GM19452 (cell line): ENCODE measurements at regions not wholly inside any gene's neighbourhood (a gene's known extent, or its start where the extent isn't known, plus 50 kb on each side); places are given as distances from the start of the nearest gene placed in this dataset.
"Not testable (repeated sequence)": the region's sequence is repeated elsewhere in the genome, so short reads cannot be mapped to it uniquely, and the experiment has no call there.

Experiments
- ATAC-seq: cut with Tn5 transposase; IDR thresholded peaks from one replicate; pipeline ENCODE4 v1.9.1; 2021; ENCODE audit not compliant: unreplicated experiment

DNA sequence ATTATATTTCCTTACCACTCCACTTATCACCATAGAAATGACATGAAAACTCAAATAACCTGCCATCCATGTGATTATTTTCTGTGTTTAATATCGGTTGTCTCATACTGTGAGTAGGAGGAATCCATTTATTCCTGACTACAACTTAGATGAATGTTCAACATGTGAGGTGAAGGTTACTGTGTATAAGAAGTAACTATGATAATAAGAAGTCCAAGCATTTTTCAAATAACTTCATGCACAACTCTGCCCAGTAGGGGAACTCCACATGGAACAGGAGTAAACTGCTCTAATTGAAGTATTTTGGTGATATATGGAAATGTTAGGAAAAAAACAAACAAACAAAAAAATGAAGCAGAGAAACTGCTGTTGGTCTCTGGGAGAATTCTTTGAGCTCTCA is 447.5 kb upstream of the GRIN3A start:
- ATAC-seq = no peak

DNA sequence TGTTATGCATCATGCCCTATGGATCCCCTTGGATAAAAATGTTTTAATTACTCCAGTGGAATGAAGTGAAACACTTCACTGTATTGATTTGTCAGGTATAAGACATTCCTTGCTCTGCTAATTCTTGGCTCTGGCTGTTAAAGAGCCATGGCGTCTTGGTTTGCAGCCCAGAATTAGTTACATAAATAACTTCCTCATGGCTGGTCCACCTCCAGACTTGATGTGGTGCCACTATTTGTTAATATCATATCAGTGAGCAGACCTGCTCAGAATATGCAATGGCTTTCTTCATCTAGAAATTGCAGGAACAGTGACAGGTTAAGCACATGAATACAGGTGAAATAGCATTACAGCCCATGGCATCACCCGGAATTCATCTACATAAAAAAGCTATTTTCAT is 446.9 kb upstream of the GRIN3A start:
- ATAC-seq = no peak

DNA sequence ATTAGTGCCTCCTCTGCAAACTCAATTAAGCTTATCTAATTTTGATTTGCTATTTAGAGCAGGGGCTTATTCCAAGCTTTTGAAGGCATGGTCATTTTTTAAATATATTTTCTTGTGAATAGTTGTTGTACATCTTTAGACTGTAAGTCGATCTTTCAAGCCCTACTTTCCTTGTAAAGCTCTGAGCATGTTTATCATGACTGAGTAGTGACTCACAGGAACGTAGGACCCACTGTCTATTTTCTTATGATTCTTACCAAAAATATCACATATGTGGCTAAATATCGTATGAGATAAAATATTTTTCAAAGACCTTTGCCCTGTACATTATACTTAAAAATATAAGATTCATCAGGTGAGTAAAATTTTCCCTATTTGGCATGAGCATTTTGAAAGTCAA is 440.4 kb upstream of the GRIN3A start:
- no peak for ATAC-seq

DNA sequence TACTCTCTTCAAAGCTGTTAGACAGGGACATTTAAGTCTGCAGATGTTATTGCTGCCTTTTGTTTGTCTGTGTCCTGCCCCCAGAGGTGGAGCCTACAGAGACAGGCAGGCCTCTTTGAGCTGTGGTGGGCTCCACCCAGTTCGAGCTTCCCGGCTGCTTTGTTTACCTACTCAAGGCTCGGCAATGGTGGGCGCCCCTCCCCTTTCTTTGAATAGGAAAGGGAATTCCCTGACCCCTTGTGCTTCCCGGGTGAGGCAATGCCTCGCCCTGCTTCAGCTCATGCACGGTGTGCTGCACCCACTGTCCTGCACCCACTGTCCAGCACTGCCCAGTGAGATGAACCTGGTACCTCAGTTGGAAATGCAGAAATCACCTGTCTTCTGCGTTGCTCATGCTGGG is 435.8 kb upstream of the GRIN3A start:
- not testable (repeated sequence) for ATAC-seq

DNA sequence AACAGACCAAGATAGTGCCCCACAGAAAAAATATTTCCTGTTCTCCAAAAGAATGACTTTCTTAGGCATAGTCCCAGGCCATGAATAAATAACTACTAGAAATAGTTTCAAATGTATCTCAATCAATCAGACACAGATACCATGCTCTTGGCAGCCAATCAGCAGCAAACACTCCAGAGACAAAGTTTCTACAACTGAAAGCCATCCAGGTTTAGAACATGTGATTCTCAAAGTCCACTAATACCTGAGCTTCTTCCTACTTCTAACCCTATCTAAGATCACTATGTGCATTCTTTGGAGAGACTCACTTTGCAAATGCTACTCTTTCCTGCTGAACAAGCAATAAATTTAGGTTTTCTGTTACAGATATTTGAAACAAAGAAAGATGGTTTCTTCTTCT is 425.8 kb upstream of the GRIN3A start:
- ATAC-seq = no peak

DNA sequence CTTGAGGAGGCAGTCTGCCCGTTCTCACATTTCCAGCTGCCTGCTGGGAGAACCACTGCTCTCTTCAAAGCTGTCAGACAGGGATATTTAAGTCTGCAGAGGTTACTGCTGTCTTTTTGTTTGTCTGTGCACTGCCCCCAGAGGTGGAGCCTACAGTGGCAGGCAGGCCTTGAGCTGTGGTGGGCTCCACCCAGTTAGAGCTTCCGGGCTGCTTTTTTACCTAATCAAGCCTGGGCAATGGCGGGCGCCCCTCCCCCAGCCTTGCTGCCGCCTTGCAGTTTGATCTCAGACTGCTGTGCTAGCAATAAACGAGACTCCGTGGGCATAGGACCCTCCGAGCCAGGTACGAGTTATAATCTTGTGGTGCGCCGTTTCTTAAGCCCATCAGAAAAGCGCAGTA is 414.6 kb upstream of the GRIN3A start:
- ATAC-seq = not testable (repeated sequence)

DNA sequence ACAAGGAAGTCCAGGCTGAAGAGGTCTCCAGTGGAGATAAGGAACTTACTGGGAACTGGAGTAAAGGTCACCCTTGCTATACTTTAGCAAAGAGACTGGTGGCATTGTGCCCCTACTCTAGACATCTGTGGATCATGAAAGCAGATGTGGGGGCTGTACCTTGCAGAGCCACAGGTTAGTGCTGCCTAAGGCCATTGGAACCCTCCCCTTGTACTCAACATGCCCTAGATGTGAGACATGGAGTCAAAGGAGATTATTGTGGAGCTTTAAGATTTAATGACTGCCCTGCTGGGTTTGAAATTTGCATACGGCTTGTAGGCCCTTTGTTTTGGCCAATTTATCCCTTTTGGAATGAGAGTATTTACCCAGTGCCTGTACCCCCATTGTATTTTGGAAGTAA is 397.3 kb upstream of the GRIN3A start:
- no peak for ATAC-seq

DNA sequence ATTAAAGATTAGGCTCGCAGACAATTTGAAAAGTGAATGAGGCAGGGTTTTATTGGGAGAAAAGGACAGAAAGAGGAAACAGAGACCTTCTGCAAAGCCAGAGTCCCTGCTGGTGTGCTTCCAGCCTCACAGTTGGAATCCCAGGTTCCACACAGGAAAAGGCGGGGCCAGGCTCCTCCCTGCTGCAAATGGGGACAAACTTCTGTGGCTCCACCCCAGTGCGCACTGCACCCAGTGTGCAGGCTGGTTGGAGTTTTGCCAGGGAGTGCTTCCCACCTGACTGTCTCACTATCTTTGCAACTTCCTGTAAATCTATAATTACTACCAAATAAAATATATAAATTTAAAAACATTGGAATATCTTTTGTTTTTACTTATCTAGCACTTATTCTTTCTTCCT is 386.0 kb upstream of the GRIN3A start:
- ATAC-seq = no peak

DNA sequence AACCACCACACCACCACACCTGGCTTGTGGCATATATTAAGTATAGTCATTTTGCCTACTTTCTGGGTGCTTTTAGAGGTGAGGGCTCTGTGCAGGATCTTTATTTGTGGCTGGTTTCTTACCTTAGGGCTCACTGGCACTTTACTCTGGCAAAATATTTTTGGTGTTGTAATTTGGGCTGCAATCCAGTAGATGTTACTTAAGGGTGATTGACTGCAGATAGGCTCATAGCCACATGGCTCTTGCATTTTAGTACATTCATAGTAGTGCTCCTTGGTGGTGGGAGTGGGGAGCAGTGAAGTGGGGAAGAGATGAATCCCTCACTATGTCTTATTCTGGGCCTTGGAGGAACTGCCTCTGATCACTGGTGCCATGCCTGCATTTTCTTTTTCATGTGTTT is 376.1 kb upstream of the GRIN3A start:
- ATAC-seq = no peak

DNA sequence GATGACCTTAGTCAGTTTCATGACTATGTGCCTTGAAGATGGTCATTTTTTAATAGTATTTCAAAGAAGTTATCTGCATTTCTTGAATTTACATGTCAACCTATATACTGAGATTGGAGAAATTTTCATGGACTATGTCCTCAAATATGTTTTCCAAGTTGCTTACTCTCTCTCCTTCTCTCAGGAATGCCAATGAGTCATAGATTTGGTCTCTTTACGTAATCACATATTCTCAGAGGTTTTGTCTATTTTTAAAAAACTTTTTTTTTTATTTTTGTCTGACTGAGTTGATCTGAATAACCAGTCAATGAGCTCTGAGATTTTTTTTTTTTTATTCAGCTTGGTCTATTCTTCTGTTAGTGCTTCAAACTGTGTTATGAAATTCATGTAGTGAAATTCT is 374.7 kb upstream of the GRIN3A start:
- ATAC-seq = no peak

DNA sequence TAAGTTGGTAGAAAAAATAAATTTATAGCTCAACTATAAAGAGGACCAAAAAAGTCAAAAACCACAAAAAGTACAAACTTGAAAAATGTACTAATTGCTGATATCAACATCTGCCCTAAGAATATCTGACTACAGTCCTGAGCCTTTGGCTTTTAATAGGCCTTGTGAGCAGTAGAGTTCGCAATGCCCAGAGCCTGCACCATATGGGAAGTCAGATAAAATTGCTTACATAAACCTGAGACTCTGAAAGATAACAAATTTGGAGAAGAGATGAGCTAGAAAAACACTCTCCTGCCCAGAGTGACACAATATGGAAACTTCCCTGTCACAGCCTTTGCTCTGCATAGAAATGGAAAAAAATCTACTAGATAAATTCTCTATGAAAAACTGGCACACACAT is 368.0 kb upstream of the GRIN3A start:
- ATAC-seq = no peak

DNA sequence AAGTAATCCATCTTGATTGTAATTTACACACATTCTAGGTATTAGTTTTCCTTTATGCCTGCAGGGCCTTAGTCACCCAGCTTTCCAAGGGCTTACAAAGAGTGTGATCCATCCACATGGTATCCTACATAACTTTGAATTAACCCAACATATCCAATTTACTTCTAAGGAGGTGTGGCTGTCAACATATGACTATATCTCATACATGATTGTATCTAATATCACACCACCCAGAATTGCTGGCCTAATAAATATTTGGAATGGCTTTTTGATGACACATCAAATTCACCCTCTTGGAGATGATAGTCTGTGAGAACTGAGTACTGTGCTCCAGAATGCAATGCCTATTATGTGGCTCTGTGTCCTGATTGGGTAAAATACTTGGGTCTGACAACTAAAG is 363.3 kb upstream of the GRIN3A start:
- no peak for ATAC-seq

DNA sequence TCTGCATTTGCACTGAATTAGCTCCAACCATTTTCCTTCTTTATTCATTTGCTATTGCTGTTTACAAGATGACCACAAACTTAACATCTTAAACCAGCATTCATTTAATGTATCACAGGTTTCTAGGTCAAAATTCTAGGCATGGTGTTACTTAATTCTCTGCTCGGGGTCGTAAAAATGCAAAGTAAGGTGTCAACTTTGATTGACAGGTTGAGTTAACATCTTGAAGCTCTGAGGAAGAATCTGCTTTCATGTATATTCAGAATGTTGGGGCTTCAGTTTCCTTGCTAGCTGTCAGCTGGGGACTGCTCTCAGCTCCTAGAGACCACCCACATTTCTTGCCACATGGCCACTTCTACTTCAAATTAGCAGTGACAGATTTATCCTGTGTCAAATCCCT is 348.7 kb upstream of the GRIN3A start:
- no peak for ATAC-seq

DNA sequence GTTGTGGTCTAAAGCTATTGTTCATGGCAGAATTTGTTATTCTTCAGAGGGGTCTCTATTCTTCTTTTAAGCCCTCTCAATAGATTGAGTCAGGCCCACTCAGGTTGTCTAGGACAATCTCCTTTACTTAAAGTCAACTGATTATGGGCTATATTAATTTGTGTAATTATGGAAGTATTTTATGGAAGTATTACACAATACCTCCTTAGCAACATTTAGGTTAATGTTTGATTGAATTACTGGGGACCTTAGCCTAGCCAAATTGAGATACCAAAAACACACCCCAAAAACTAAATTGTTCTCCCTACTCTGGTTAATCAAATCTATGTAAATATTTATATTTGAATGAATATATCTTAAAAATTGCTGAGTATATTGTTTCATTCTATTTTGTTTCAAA is 347.1 kb upstream of the GRIN3A start:
- no peak for ATAC-seq

DNA sequence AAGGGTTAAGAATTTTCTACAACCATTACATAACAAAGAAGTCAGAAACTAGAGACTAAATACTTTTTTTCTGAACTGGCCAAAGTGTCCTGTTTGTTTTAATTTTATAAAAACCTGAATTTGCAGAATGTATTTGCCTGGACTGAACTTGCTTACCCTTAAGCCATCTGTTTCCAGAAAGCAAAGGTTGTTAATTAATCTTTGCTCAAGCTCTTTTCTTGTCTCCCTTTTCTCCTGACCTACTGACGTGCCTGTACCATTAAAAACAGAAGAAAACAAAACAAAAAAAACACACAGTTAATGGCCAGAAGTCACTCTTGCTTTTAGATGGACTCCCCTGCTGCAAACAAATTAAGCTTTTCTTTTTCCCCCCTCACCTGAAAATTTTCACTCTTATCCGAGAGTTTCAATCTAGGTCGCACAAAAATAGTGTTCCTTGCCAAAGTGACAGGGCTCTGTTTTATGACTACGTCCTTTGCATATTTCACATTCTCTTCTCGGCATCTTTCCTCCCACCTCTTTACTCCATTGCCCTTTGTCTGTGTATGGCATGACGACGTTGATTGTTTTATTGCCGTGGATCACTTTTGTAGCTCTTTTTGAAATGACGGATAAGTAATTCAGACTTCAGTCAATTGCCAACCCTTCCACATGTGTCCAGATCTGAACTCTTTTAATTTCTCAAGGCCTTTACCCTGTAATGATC is 333.8 kb upstream of the GRIN3A start:
- no peak for ATAC-seq

DNA sequence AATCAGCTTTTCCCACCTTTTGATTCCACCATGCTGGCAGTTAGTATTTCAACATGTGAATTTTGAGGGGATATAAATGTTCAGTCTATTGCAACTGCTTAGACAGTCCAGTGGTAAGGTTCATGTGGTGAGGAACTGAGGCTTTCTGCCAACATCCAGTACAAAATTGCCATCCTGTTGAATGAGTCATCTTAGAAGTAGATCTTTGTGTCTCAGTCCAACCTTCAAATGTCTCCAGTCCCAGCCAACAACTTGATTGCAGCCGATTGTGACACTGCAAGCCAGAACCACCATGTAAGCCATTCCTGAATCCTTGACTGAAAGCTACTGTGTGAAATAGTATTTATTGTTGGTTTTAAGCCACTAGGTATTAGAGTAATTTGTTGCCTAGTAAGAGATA is 331.5 kb upstream of the GRIN3A start:
- no peak for ATAC-seq

DNA sequence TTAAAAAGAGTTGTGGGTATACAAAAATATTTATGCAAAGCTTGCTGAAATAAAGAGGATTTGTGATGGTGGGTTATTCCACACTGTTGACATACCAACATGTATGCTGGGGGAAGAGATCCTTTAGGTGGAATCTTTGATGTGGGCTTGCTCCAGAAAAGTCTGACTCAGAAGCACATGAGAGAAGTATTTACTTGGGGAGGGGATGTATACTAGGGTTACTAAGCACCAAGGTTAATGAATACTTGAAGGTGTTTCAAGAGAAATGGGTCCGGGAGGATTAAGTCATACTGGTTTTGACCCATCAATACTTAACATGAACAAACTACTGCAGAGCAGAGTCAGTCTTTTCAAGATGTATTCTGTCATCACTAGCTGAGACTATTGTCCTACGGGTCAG is 316.4 kb upstream of the GRIN3A start:
- ATAC-seq = no peak

DNA sequence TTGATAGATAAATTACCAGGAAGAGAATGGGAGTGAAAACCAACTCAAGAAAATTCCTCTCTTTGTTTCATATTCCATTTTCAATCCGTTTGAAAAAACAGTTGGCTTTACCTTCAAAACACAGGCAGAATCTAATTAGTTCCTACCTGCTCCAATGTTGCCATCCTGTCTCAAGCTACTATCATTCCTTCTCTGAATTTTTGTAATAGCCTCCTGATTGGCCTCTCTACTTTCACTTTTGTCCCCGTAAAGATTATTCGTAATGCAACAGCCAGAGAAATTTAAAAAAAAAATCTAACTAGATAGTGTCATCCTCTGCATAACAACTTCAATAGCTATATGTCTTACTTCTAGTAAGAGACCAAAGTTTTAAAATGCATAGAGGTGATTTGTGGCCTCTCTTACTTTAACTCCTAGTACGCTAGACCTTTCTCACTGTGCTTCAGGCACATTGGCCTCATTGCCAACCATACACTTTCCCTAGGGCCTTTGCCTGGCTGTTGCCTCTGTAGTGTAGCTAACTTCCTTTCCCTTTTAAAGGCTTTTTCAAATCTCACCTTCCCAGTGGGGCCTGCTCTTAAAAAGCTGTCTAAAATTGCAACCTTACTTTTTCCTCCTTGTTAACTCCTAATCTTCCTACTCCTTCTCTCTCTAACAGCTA is 311.3 kb upstream of the GRIN3A start:
- ATAC-seq = no peak

DNA sequence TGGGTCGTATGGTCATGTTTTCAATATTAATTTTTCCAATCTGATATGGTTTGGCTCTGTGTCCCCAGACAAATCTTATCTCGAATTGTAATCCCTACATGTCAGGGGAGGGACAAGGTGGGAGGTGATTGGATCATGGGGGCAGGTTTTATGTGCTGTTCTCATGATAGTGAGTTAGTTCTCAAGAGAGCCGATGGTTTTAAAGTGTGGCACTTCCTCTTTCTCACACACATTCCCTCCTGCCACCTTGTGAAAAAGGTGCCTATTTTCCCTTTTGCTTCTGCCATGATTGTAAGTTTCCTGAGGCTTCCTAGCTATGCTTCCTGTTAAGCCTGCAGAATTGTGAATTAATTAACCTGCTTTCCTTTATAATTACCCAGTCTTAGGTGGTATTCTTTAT is 309.1 kb upstream of the GRIN3A start:
- no peak for ATAC-seq

DNA sequence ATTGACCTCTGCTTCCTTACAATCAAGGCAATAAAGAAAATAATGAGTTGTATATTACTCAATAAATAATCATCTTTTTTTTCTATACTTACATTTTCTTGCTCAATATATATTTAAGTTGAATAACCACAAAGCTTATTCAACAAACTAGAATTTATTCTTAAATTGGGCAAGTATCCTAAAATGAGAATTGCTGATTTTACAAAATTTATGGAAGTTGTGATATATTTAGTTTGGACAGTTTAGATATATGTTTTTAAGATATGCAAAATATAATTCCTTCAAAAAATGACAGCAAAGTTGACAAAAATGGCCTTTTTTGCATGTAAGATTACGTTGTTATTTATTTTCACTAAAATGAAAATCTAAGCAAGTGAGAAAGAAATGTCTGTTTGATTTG is 305.7 kb upstream of the GRIN3A start:
- no peak for ATAC-seq

DNA sequence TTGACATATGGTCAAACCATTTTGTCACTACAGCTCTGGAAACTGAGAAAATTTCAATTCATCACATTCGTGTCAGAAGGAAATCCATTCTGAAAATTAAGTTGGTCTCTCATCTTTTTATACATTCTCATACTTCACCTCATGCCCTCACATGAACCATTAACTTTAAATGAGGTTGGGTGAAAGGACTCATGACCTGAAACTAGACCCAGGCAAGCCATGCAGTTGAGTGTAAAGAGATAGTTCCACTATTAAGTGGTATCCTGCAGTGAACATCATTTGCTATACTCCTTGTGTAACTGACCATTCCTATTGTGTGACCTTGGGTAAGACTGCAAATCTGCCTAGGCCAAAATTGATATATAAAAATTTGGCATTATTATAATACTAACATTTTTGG is 299.6 kb upstream of the GRIN3A start:
- no peak for ATAC-seq

DNA sequence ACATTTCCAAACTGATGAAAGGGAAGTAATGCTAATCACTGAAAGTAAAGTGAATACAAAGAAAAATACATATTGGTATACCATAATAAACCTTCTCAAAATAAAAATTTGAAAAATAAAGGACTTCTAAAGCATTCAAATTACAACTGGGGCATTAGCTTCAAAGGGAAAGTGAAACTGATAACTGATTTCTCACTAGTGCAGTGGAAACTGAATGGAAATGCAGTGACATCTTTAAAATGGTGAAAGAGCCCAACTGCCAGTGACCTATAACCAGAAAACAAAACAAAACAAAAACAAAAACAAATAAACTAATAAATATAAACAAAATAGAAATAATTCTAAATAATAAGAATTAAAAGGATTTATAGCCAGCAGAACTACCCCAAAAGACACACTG is 297.5 kb upstream of the GRIN3A start:
- peak; percentile 60 for ATAC-seq

DNA sequence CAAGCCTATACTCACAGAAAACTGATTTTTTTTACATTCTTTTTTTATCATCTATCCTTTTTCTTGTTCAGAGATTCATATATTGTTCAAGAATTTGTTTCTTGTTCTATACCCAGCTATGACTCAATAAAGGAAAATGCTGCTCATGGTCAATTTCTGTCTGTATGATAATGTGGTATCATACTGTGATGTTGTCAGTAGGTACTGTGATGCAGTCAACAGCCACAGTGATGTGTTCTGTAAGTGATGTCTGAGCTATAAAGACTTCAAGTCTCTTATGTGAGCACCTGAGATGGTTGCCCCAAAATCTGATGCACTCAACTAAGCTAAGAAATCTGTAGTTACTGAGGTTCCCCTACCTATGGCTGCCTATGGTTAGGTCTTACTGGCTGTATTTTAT is 294.2 kb upstream of the GRIN3A start:
- no peak for ATAC-seq
